ENCODE measurements at regions not wholly inside any gene's neighbourhood (a gene's known extent, or its start where the extent isn't known, plus 50 kb on each side); places are given as distances from the start of the nearest gene placed in this dataset.

GRCh38 chr4:67141586-67141985 lies 403.7 kb downstream of the CENPC start:
- no peaks in the 10 kb centered on the region for H3K9me3 Mint-ChIP-seq
- H3K27ac Mint-ChIP-seq = no peak overlapping the region
- H3K36me3 Mint-ChIP-seq = no peaks in the 10 kb centered on the region
- CTCF ChIA-PET = no interaction called here
- no peaks in the 10 kb centered on the region for H3K27me3 Mint-ChIP-seq
- no peak overlapping the region for H3K4me3 Mint-ChIP-seq
- no peaks in the 10 kb centered on the region for H3K4me1 Mint-ChIP-seq
- DNase-seq = no peak

- Mint-ChIP-seq H3K4me3 (no peak overlapping the region), H3K36me3 (no peaks in the 10 kb centered on the region), H3K27me3 (no peaks in the 10 kb centered on the region), H3K9me3 (no peaks in the 10 kb centered on the region), H3K27ac (no peak overlapping the region), H3K4me1 (no peaks in the 10 kb centered on the region)
- CTCF ChIA-PET = no interaction called here
- no peak for DNase-seq
Observed at GRCh38 chr4:67134616-67135015, 410.7 kb downstream of the CENPC start.

- Mint-ChIP-seq H3K36me3 (no peaks in the 10 kb centered on the region), H3K4me3 (no peak overlapping the region), H3K9me3 (no peaks in the 10 kb centered on the region), H3K27ac (no peak overlapping the region), H3K27me3 (no peaks in the 10 kb centered on the region), H3K4me1 (no peaks in the 10 kb centered on the region)
- CTCF ChIA-PET = no interaction called here
- no peak for DNase-seq
Observed at GRCh38 chr4:67133162-67133561, 412.1 kb downstream of the CENPC start.

GRCh38 chr4:67131224-67131623 lies 414.1 kb downstream of the CENPC start:
- no peak for DNase-seq
- H3K9me3 Mint-ChIP-seq = no peaks in the 10 kb centered on the region
- H3K27me3 Mint-ChIP-seq = no peaks in the 10 kb centered on the region
- no peak overlapping the region for H3K27ac Mint-ChIP-seq
- no peak overlapping the region for H3K4me3 Mint-ChIP-seq
- no peaks in the 10 kb centered on the region for H3K36me3 Mint-ChIP-seq
- H3K4me1 Mint-ChIP-seq = no peaks in the 10 kb centered on the region
- CTCF ChIA-PET = no interaction called here

GRCh38 chr4:67130411-67130810 lies 414.9 kb downstream of the CENPC start:
- Mint-ChIP-seq H3K36me3 (no peaks in the 10 kb centered on the region), H3K27ac (no peak overlapping the region), H3K4me1 (no peaks in the 10 kb centered on the region), H3K4me3 (no peak overlapping the region), H3K9me3 (no peaks in the 10 kb centered on the region), H3K27me3 (no peaks in the 10 kb centered on the region)
- DNase-seq = no peak
- CTCF ChIA-PET = no interaction called here

- no peaks in the 10 kb centered on the region for H3K4me1 Mint-ChIP-seq
- no peak for DNase-seq
- H3K4me3 Mint-ChIP-seq = no peak overlapping the region
- H3K27ac Mint-ChIP-seq = no peak overlapping the region
- H3K27me3 Mint-ChIP-seq = no peaks in the 10 kb centered on the region
- CTCF ChIA-PET = no interaction called here
- no peaks in the 10 kb centered on the region for H3K9me3 Mint-ChIP-seq
- H3K36me3 Mint-ChIP-seq = no peaks in the 10 kb centered on the region
Observed at GRCh38 chr4:67126570-67126969, 418.7 kb downstream of the CENPC start.

- no peak for DNase-seq
- H3K27ac Mint-ChIP-seq = no peak overlapping the region
- no peaks in the 10 kb centered on the region for H3K4me1 Mint-ChIP-seq
- no peaks in the 10 kb centered on the region for H3K27me3 Mint-ChIP-seq
- no peaks in the 10 kb centered on the region for H3K9me3 Mint-ChIP-seq
- H3K36me3 Mint-ChIP-seq = no peaks in the 10 kb centered on the region
- CTCF ChIA-PET = no interaction called here
- H3K4me3 Mint-ChIP-seq = no peak overlapping the region
Observed at GRCh38 chr4:67125636-67126514, 419.4 kb downstream of the CENPC start.

GRCh38 chr4:67124716-67125115 lies 420.6 kb downstream of the CENPC start:
- H3K36me3 Mint-ChIP-seq = no peaks in the 10 kb centered on the region
- no peaks in the 10 kb centered on the region for H3K9me3 Mint-ChIP-seq
- DNase-seq = no peak
- H3K4me1 Mint-ChIP-seq = no peaks in the 10 kb centered on the region
- H3K27ac Mint-ChIP-seq = no peak overlapping the region
- CTCF ChIA-PET = no interaction called here
- H3K27me3 Mint-ChIP-seq = no peaks in the 10 kb centered on the region
- H3K4me3 Mint-ChIP-seq = no peak overlapping the region

GRCh38 chr4:67122029-67122428 lies 423.3 kb downstream of the CENPC start:
- no peak overlapping the region for H3K27ac Mint-ChIP-seq

GRCh38 chr4:67120369-67120768 lies 424.9 kb downstream of the CENPC start:
- H3K4me3 Mint-ChIP-seq = no peak overlapping the region
- H3K4me1 Mint-ChIP-seq = no peaks in the 10 kb centered on the region
- no peak for DNase-seq
- no peaks in the 10 kb centered on the region for H3K36me3 Mint-ChIP-seq
- no peak overlapping the region for H3K27ac Mint-ChIP-seq
- CTCF ChIA-PET = no interaction called here
- H3K27me3 Mint-ChIP-seq = no peaks in the 10 kb centered on the region
- no peaks in the 10 kb centered on the region for H3K9me3 Mint-ChIP-seq

More at GRCh38 chr4:67122029-67122428, 423.3 kb downstream of the CENPC start:
- CTCF ChIA-PET = no interaction called here
- no peaks in the 10 kb centered on the region for H3K4me1 Mint-ChIP-seq
- no peaks in the 10 kb centered on the region for H3K27me3 Mint-ChIP-seq
- no peaks in the 10 kb centered on the region for H3K9me3 Mint-ChIP-seq
- no peaks in the 10 kb centered on the region for H3K36me3 Mint-ChIP-seq
- H3K4me3 Mint-ChIP-seq = no peak overlapping the region
- DNase-seq = no peak

GRCh38 chr4:67109276-67109675 lies 436.0 kb downstream of the CENPC start:
- no peak overlapping the region for H3K27ac Mint-ChIP-seq
- no peaks in the 10 kb centered on the region for H3K36me3 Mint-ChIP-seq
- no peak overlapping the region for H3K4me3 Mint-ChIP-seq
- CTCF ChIA-PET = no interaction called here
- H3K9me3 Mint-ChIP-seq = no peaks in the 10 kb centered on the region
- no peak for DNase-seq
- no peaks in the 10 kb centered on the region for H3K4me1 Mint-ChIP-seq
- peaks cover 4% of the 10 kb centered on the region for H3K27me3 Mint-ChIP-seq

- Mint-ChIP-seq H3K4me3 (no peak overlapping the region), H3K4me1 (no peaks in the 10 kb centered on the region), H3K36me3 (no peaks in the 10 kb centered on the region), H3K9me3 (no peaks in the 10 kb centered on the region), H3K27me3 (peaks cover 4% of the 10 kb centered on the region), H3K27ac (no peak overlapping the region)
- CTCF ChIA-PET = no interaction called here
- no peak for DNase-seq
Observed at GRCh38 chr4:67106861-67107460, 438.3 kb downstream of the CENPC start.

- CTCF ChIA-PET = no interaction called here
- DNase-seq = no peak
Observed at GRCh38 chr4:67104145-67104544, 441.2 kb downstream of the CENPC start.

GRCh38 chr4:67103001-67103747 lies 442.1 kb downstream of the CENPC start:
- no peak for DNase-seq
- no peaks in the 10 kb centered on the region for H3K36me3 Mint-ChIP-seq
- H3K4me1 Mint-ChIP-seq = no peaks in the 10 kb centered on the region
- no peaks in the 10 kb centered on the region for H3K27me3 Mint-ChIP-seq
- H3K27ac Mint-ChIP-seq = no peak overlapping the region
- peaks cover 1% of the 10 kb centered on the region for H3K9me3 Mint-ChIP-seq
- CTCF ChIA-PET = interaction anchor here (1.5 kb wide), 1 partner anchor 15 kb away, joined by 3 read pairs; no protein-coding TSS in a partner anchor
- no peak overlapping the region for H3K4me3 Mint-ChIP-seq

More at GRCh38 chr4:67104145-67104544, 441.2 kb downstream of the CENPC start:
- H3K9me3 Mint-ChIP-seq = no peaks in the 10 kb centered on the region
- no peaks in the 10 kb centered on the region for H3K27me3 Mint-ChIP-seq
- H3K4me1 Mint-ChIP-seq = no peaks in the 10 kb centered on the region
- H3K4me3 Mint-ChIP-seq = no peak overlapping the region
- H3K27ac Mint-ChIP-seq = no peak overlapping the region
- no peaks in the 10 kb centered on the region for H3K36me3 Mint-ChIP-seq

Data from activated naive CD4-positive, alpha-beta T cell treated with anti-CD3 and anti-CD28 coated beads, Interleukin-2, amount 10 ng/mL, durations not matched to agents 7 days and 5 days (primary cell).